ENCODE measurements at regions not wholly inside any gene's neighbourhood (a gene's known extent, or its start where the extent isn't known, plus 50 kb on each side); places are given as distances from the start of the nearest gene placed in this dataset.

- ChIA-PET CTCF (no interaction called here), POLR2A (no interaction called here)
- Histone ChIP-seq H3K4me3 (ENCODE audit: low read depth in 2 of 2, low read length in 1 of 2) (no peak overlapping the region), H3K9ac (no peak overlapping the region), H3K9me3 (no peaks in the 10 kb centered on the region), H3K36me3 (replicated peaks in 1 of 2; ENCODE audit: control insufficient read depth in 1 of 2, insufficient read depth in 2 of 2, low read length in 1 of 2) (no peaks in the 10 kb centered on the region), H3F3A (replicated peaks; ENCODE audit: insufficient read depth) (no peaks in the 10 kb centered on the region), H3K27me3 (ENCODE audit: insufficient read depth) (no peaks in the 10 kb centered on the region), H3K9me2 (no peaks in the 10 kb centered on the region), H4K20me1 (ENCODE audit: insufficient read depth) (no peaks in the 10 kb centered on the region), H2AFZ (ENCODE audit: low read depth) (no peak overlapping the region), H3K4me1 (ENCODE audit: control insufficient read depth in 1 of 2, insufficient read depth in 2 of 2, low read depth in 1 of 2, low read length in 1 of 2) (no peaks in the 10 kb centered on the region), H3K4me2 (no peak overlapping the region), H3K27ac (ENCODE audit: low read depth in 2 of 2, low read length in 1 of 2) (no peak overlapping the region), H3K79me2 (ENCODE audit: insufficient read depth) (no peaks in the 10 kb centered on the region)
- no peak for DNase-seq
- TF ChIP-seq GABPA (IDR thresholded peaks at IDR 0.05; ENCODE audit: low read depth) (no peak), TEAD4 (IDR thresholded peaks at IDR 0.05; ENCODE audit: borderline replicate concordance, insufficient read depth) (no peak), ZBTB33 (IDR thresholded peaks at IDR 0.05; ENCODE audit: borderline replicate concordance, low read depth) (no peak), SIN3A (IDR thresholded peaks at IDR 0.05; ENCODE audit: borderline replicate concordance, low read depth, low read length) (no peak), RXRA (IDR thresholded peaks at IDR 0.05; ENCODE audit: borderline replicate concordance, low read depth) (no peak), USF1 (IDR thresholded peaks at IDR 0.05; ENCODE audit: borderline replicate concordance, low read depth) (no peak), RCOR1 (IDR thresholded peaks at IDR 0.05; ENCODE audit: low read length) (no peak), MXI1 (IDR thresholded peaks at IDR 0.05; ENCODE audit: low read depth, low read length) (no peak), NRF1 (IDR thresholded peaks at IDR 0.05; ENCODE audit: low read depth, low read length) (no peak), POLR2AphosphoS5 (IDR thresholded peaks at IDR 0.05; ENCODE audit: low read depth, low read length) (no peak), TCF12 (IDR thresholded peaks at IDR 0.05) (no peak), TAF1 (IDR thresholded peaks at IDR 0.05; ENCODE audit: borderline replicate concordance, low read depth, low read length) (no peak), GATA2 (CRISPR knock-in tag; IDR thresholded peaks at IDR 0.05) (no peak), NFIC (IDR thresholded peaks at IDR 0.05; ENCODE audit: borderline replicate concordance) (no peak), ELF1 (IDR thresholded peaks at IDR 0.05) (no peak), PBX3 (IDR thresholded peaks at IDR 0.05) (no peak), MEF2A (IDR thresholded peaks at IDR 0.05; ENCODE audit: borderline replicate concordance, low read depth) (no peak)
- TF ChIP-seq, protein P1, sequence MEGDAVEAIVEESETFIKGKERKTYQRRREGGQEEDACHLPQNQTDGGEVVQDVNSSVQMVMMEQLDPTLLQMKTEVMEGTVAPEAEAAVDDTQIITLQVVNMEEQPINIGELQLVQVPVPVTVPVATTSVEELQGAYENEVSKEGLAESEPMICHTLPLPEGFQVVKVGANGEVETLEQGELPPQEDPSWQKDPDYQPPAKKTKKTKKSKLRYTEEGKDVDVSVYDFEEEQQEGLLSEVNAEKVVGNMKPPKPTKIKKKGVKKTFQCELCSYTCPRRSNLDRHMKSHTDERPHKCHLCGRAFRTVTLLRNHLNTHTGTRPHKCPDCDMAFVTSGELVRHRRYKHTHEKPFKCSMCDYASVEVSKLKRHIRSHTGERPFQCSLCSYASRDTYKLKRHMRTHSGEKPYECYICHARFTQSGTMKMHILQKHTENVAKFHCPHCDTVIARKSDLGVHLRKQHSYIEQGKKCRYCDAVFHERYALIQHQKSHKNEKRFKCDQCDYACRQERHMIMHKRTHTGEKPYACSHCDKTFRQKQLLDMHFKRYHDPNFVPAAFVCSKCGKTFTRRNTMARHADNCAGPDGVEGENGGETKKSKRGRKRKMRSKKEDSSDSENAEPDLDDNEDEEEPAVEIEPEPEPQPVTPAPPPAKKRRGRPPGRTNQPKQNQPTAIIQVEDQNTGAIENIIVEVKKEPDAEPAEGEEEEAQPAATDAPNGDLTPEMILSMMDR (IDR thresholded peaks at IDR 0.05) = no peak
- 29% methylated on average over 1 of the region's 1 CpG for WGBS (ENCODE audit: low lambda C conversion rate)
These were observed 273.5 kb downstream of the PIK3C3 start for GRCh38 chr18:42228581-42228980.
